ENCODE measurements at regions not wholly inside any gene's neighbourhood (a gene's known extent, or its start where the extent isn't known, plus 50 kb on each side); places are given as distances from the start of the nearest gene placed in this dataset.

GRCh38 chr6:168888786-168889345 is 364.8 kb downstream of the THBS2 start:
- H3K9ac ChIP-seq (ENCODE audit: low read depth in 1 of 2, low read length in 2 of 2), result no peak overlapping the region
- H3K4me3 ChIP-seq (ENCODE audit: low read length in 2 of 2), result no peak overlapping the region
- H3K36me3 ChIP-seq (ENCODE audit: control insufficient read depth in 2 of 2, insufficient read depth in 2 of 2, low read length in 2 of 2), result no peaks in the 10 kb centered on the region
- H3K4me1 ChIP-seq (ENCODE audit: control insufficient read depth in 2 of 2, insufficient read depth in 2 of 2, low read length in 2 of 2), result peaks cover 0 to 3% of the 10 kb centered on the region in 2 donors
- no peak overlapping the region for H3K27ac ChIP-seq (ENCODE audit: low read depth in 2 of 2, low read length in 2 of 2)
- no peaks in the 10 kb centered on the region for H3K9me3 ChIP-seq (ENCODE audit: control insufficient read depth in 2 of 2, low read length in 2 of 2)
- H3K27me3 ChIP-seq (ENCODE audit: control insufficient read depth in 2 of 2, insufficient read depth in 2 of 2, low read length in 2 of 2), result no peaks in the 10 kb centered on the region

- Histone ChIP-seq H3K27ac (ENCODE audit: low read depth in 2 of 2, low read length in 2 of 2) (no peak overlapping the region), H3K36me3 (ENCODE audit: control insufficient read depth in 2 of 2, insufficient read depth in 2 of 2, low read length in 2 of 2) (no peaks in the 10 kb centered on the region), H3K4me1 (ENCODE audit: control insufficient read depth in 2 of 2, insufficient read depth in 2 of 2, low read length in 2 of 2) (peaks cover 0 to 3% of the 10 kb centered on the region in 2 donors), H3K9ac (ENCODE audit: low read depth in 1 of 2, low read length in 2 of 2) (no peak overlapping the region), H3K4me3 (ENCODE audit: low read length in 2 of 2) (no peak overlapping the region), H3K9me3 (ENCODE audit: control insufficient read depth in 2 of 2, low read length in 2 of 2) (no peaks in the 10 kb centered on the region), H3K27me3 (ENCODE audit: control insufficient read depth in 2 of 2, insufficient read depth in 2 of 2, low read length in 2 of 2) (no peaks in the 10 kb centered on the region)
Observed at GRCh38 chr6:168888102-168888501, 365.5 kb downstream of the THBS2 start.

GRCh38 chr6:168887621-168888020 is 366.0 kb downstream of the THBS2 start:
- H3K27me3 ChIP-seq (ENCODE audit: control insufficient read depth in 2 of 2, insufficient read depth in 2 of 2, low read length in 2 of 2), result no peaks in the 10 kb centered on the region
- H3K4me1 ChIP-seq (ENCODE audit: control insufficient read depth in 2 of 2, insufficient read depth in 2 of 2, low read length in 2 of 2), result peaks cover 0 to 3% of the 10 kb centered on the region in 2 donors
- no peak overlapping the region for H3K4me3 ChIP-seq (ENCODE audit: low read length in 2 of 2)
- no peaks in the 10 kb centered on the region for H3K9me3 ChIP-seq (ENCODE audit: control insufficient read depth in 2 of 2, low read length in 2 of 2)
- H3K36me3 ChIP-seq (ENCODE audit: control insufficient read depth in 2 of 2, insufficient read depth in 2 of 2, low read length in 2 of 2), result no peaks in the 10 kb centered on the region
- H3K9ac ChIP-seq (ENCODE audit: low read depth in 1 of 2, low read length in 2 of 2), result no peak overlapping the region
- H3K27ac ChIP-seq (ENCODE audit: low read depth in 2 of 2, low read length in 2 of 2), result no peak overlapping the region

- Histone ChIP-seq H3K27me3 (ENCODE audit: control insufficient read depth in 2 of 2, insufficient read depth in 2 of 2, low read length in 2 of 2) (no peaks in the 10 kb centered on the region), H3K4me1 (ENCODE audit: control insufficient read depth in 2 of 2, insufficient read depth in 2 of 2, low read length in 2 of 2) (peaks cover 0 to 3% of the 10 kb centered on the region in 2 donors), H3K36me3 (ENCODE audit: control insufficient read depth in 2 of 2, insufficient read depth in 2 of 2, low read length in 2 of 2) (no peaks in the 10 kb centered on the region), H3K27ac (ENCODE audit: low read depth in 2 of 2, low read length in 2 of 2) (no peak overlapping the region), H3K9ac (ENCODE audit: low read depth in 1 of 2, low read length in 2 of 2) (no peak overlapping the region), H3K4me3 (ENCODE audit: low read length in 2 of 2) (no peak overlapping the region), H3K9me3 (ENCODE audit: control insufficient read depth in 2 of 2, low read length in 2 of 2) (no peaks in the 10 kb centered on the region)
Observed at GRCh38 chr6:168886964-168887363, 366.7 kb downstream of the THBS2 start.

GRCh38 chr6:168885751-168886742 is 367.6 kb downstream of the THBS2 start:
- no peak overlapping the region for H3K9ac ChIP-seq (ENCODE audit: low read depth in 1 of 2, low read length in 2 of 2)
- H3K27me3 ChIP-seq (ENCODE audit: control insufficient read depth in 2 of 2, insufficient read depth in 2 of 2, low read length in 2 of 2), result no peaks in the 10 kb centered on the region

GRCh38 chr6:168885196-168885595 is 368.4 kb downstream of the THBS2 start:
- Histone ChIP-seq H3K4me1 (ENCODE audit: control insufficient read depth in 2 of 2, insufficient read depth in 2 of 2, low read length in 2 of 2) (peaks cover 0 to 3% of the 10 kb centered on the region in 2 donors), H3K9me3 (ENCODE audit: control insufficient read depth in 2 of 2, low read length in 2 of 2) (no peaks in the 10 kb centered on the region), H3K9ac (ENCODE audit: low read depth in 1 of 2, low read length in 2 of 2) (no peak overlapping the region), H3K4me3 (ENCODE audit: low read length in 2 of 2) (no peak overlapping the region), H3K27ac (ENCODE audit: low read depth in 2 of 2, low read length in 2 of 2) (no peak overlapping the region), H3K36me3 (ENCODE audit: control insufficient read depth in 2 of 2, insufficient read depth in 2 of 2, low read length in 2 of 2) (no peaks in the 10 kb centered on the region), H3K27me3 (ENCODE audit: control insufficient read depth in 2 of 2, insufficient read depth in 2 of 2, low read length in 2 of 2) (no peaks in the 10 kb centered on the region)

More at GRCh38 chr6:168885751-168886742, 367.6 kb downstream of the THBS2 start:
- Histone ChIP-seq H3K27ac (ENCODE audit: low read depth in 2 of 2, low read length in 2 of 2) (no peak overlapping the region), H3K4me1 (ENCODE audit: control insufficient read depth in 2 of 2, insufficient read depth in 2 of 2, low read length in 2 of 2) (peaks cover 0 to 3% of the 10 kb centered on the region in 2 donors), H3K9me3 (ENCODE audit: control insufficient read depth in 2 of 2, low read length in 2 of 2) (no peaks in the 10 kb centered on the region), H3K36me3 (ENCODE audit: control insufficient read depth in 2 of 2, insufficient read depth in 2 of 2, low read length in 2 of 2) (no peaks in the 10 kb centered on the region), H3K4me3 (ENCODE audit: low read length in 2 of 2) (no peak overlapping the region)

- Histone ChIP-seq H3K27me3 (ENCODE audit: control insufficient read depth in 2 of 2, insufficient read depth in 2 of 2, low read length in 2 of 2) (no peaks in the 10 kb centered on the region), H3K27ac (ENCODE audit: low read depth in 2 of 2, low read length in 2 of 2) (no peak overlapping the region), H3K9me3 (ENCODE audit: control insufficient read depth in 2 of 2, low read length in 2 of 2) (no peaks in the 10 kb centered on the region), H3K4me1 (ENCODE audit: control insufficient read depth in 2 of 2, insufficient read depth in 2 of 2, low read length in 2 of 2) (peaks cover 0 to 3% of the 10 kb centered on the region in 2 donors), H3K9ac (ENCODE audit: low read depth in 1 of 2, low read length in 2 of 2) (peak overlapping the region in 1 of 2 donors; percentile 51), H3K4me3 (ENCODE audit: low read length in 2 of 2) (peak overlapping the region; percentile 39 to 58), H3K36me3 (ENCODE audit: control insufficient read depth in 2 of 2, insufficient read depth in 2 of 2, low read length in 2 of 2) (no peaks in the 10 kb centered on the region)
Observed at GRCh38 chr6:168884646-168885086, 369.0 kb downstream of the THBS2 start.

- H3K27ac ChIP-seq (ENCODE audit: low read depth in 2 of 2, low read length in 2 of 2), result no peak overlapping the region
- H3K36me3 ChIP-seq (ENCODE audit: control insufficient read depth in 2 of 2, insufficient read depth in 2 of 2, low read length in 2 of 2), result no peaks in the 10 kb centered on the region
- H3K4me1 ChIP-seq (ENCODE audit: control insufficient read depth in 2 of 2, insufficient read depth in 2 of 2, low read length in 2 of 2), result peaks cover 0 to 3% of the 10 kb centered on the region in 2 donors
- no peaks in the 10 kb centered on the region for H3K27me3 ChIP-seq (ENCODE audit: control insufficient read depth in 2 of 2, insufficient read depth in 2 of 2, low read length in 2 of 2)
- H3K9ac ChIP-seq (ENCODE audit: low read depth in 1 of 2, low read length in 2 of 2), result peak overlapping the region in 1 of 2 donors; percentile 51
- peak overlapping the region; percentile 39 to 58 for H3K4me3 ChIP-seq (ENCODE audit: low read length in 2 of 2)
- no peaks in the 10 kb centered on the region for H3K9me3 ChIP-seq (ENCODE audit: control insufficient read depth in 2 of 2, low read length in 2 of 2)
Observed at GRCh38 chr6:168884050-168884645, 369.5 kb downstream of the THBS2 start.

- Histone ChIP-seq H3K4me3 (ENCODE audit: low read length in 2 of 2) (no peak overlapping the region), H3K4me1 (ENCODE audit: control insufficient read depth in 2 of 2, insufficient read depth in 2 of 2, low read length in 2 of 2) (peaks cover 0 to 3% of the 10 kb centered on the region in 2 donors), H3K27ac (ENCODE audit: low read depth in 2 of 2, low read length in 2 of 2) (no peak overlapping the region), H3K27me3 (ENCODE audit: control insufficient read depth in 2 of 2, insufficient read depth in 2 of 2, low read length in 2 of 2) (no peaks in the 10 kb centered on the region), H3K9ac (ENCODE audit: low read depth in 1 of 2, low read length in 2 of 2) (no peak overlapping the region), H3K9me3 (ENCODE audit: control insufficient read depth in 2 of 2, low read length in 2 of 2) (no peaks in the 10 kb centered on the region), H3K36me3 (ENCODE audit: control insufficient read depth in 2 of 2, insufficient read depth in 2 of 2, low read length in 2 of 2) (no peaks in the 10 kb centered on the region)
Observed at GRCh38 chr6:168883410-168884049, 370.1 kb downstream of the THBS2 start.
